GM12878 (cell line): ENCODE measurements at regions not wholly inside any gene's neighbourhood (a gene's known extent, or its start where the extent isn't known, plus 50 kb on each side); places are given as distances from the start of the nearest gene placed in this dataset.

Experiments
- ATAC-seq: fragments of 200-7000 bp; cut with Tn5 transposase; 3 replicates; pipeline ENCODE4 v1.9.1; 2020; ENCODE audit warnings: mild to moderate bottlenecking, moderate library complexity
- BruUV-seq: library from RNA; stranded (reverse); fragments of 400-500 nt; replicated peaks from 2 replicates; lab custom pipeline; 2021; lab: Mats Ljungman, UMichigan
- CTCF ChIA-PET: fragments of 300-600 bp; sonication (Branson Sonifier 250); formaldehyde crosslinking; extraction: SDS; loops from one replicate; lab custom pipeline; 2021; ENCODE audit warnings: inconsistent platforms; lab: Yijun Ruan, JAX
- POLR2A ChIA-PET: fragments of 350-600 bp; formaldehyde crosslinking; extraction: SDS; loops from one replicate; lab custom pipeline; 2021; ENCODE audit warnings: inconsistent platforms; lab: Charles Lee
- RAD21 ChIA-PET: fragments of 300-600 bp; sonication (Branson Sonifier 250); formaldehyde crosslinking; loops from one replicate; lab custom pipeline; 2023; ENCODE audit warnings: antibody characterized with exemption; ENCODE audit not compliant: unreplicated experiment; lab: Charles Lee
- SMC1A ChIA-PET: fragments of 300-600 bp; sonication (Branson Sonifier 250); formaldehyde crosslinking; loops from one replicate; lab custom pipeline; 2023; ENCODE audit not compliant: unreplicated experiment, uncharacterized antibody; lab: Charles Lee
- DNase-seq: peaks from one replicate; pipeline ENCODE4 v3.0.0-alpha.2; 2011; ENCODE audit warnings: low read depth, low spot score
- FAIRE-seq: peaks from 3 replicates; lab custom pipeline; 2011; peaks lifted over from hg19 to GRCh38; lab: Jason Lieb, UNC
- H2AFZ ChIP-seq: 2 replicates; pipeline ENCODE4 v1.6.0; 2011; ENCODE audit warnings: low read depth, low read length, control low read depth; ENCODE audit not compliant: control insufficient read depth
- H3K27ac ChIP-seq: 2 replicates; pipeline ENCODE4 v1.5.1; 2011; ENCODE audit warnings: control low read depth; ENCODE audit not compliant: control insufficient read depth, insufficient read depth
- H3K27me3 ChIP-seq, 2 experiments: replicated peaks in 1 of 2; 2 replicates each; pipeline versions ENCODE4 v1.6.0 to v1.6.1; 2011; ENCODE audit warnings: low read length in 1 of 2; ENCODE audit not compliant: control insufficient read depth in 2 of 2, insufficient read depth in 2 of 2
- H3K36me3 ChIP-seq, 2 experiments: 2 replicates each; pipeline ENCODE4 v1.5.1; 2011; ENCODE audit warnings: low read length in 1 of 2; ENCODE audit not compliant: control insufficient read depth in 2 of 2, insufficient read depth in 2 of 2
- H3K4me1 ChIP-seq: 2 replicates; pipeline ENCODE4 v1.6.1; 2011; ENCODE audit warnings: mild to moderate bottlenecking, low read length, moderate library complexity, mixed read lengths; ENCODE audit not compliant: control insufficient read depth, insufficient read depth
- H3K4me2 ChIP-seq: 2 replicates; pipeline ENCODE4 v1.6.0; 2011; ENCODE audit warnings: control low read depth; ENCODE audit not compliant: control insufficient read depth, insufficient read depth
- H3K4me3 ChIP-seq: fragments of 200-600 bp; sonication (generic); 2 replicates; pipeline ENCODE4 v1.5.1; 2016
- H3K79me2 ChIP-seq: 2 replicates; pipeline ENCODE4 v1.6.0; 2011; ENCODE audit warnings: low read length; ENCODE audit not compliant: control insufficient read depth, insufficient read depth
- H3K9ac ChIP-seq: 2 replicates; pipeline ENCODE4 v1.8.0; 2011; ENCODE audit warnings: low read length, control low read depth, mixed read lengths; ENCODE audit not compliant: control insufficient read depth, insufficient read depth
- H3K9me3 ChIP-seq: replicated peaks from 3 replicates; pipeline ENCODE4 v1.5.1; 2011; ENCODE audit warnings: mild to moderate bottlenecking, low read length; ENCODE audit not compliant: control insufficient read depth, insufficient read depth
- H4K20me1 ChIP-seq: 2 replicates; pipeline ENCODE4 v1.6.0; 2011; ENCODE audit not compliant: control insufficient read depth, insufficient read depth
- BMI1 ChIP-seq: fragments of 450-650 bp; IDR thresholded peaks from 2 replicates; pipeline ENCODE4 v1.6.1; 2016; ENCODE audit warnings: mild to moderate bottlenecking, moderate library complexity, borderline replicate concordance
- CEBPB ChIP-seq, 2 experiments: fragments of 150-350 bp in 1 of 2; IDR thresholded peaks; 2 replicates each; pipeline ENCODE4 v1.6.1; 2012 to 2014; ENCODE audit warnings: low read depth in 2 of 2, low read length in 2 of 2, borderline replicate concordance in 1 of 2, inconsistent platforms in 1 of 2
- EZH2 ChIP-seq: IDR thresholded peaks from 2 replicates; pipeline ENCODE4 v1.6.1; 2012; ENCODE audit warnings: low read depth, mild to moderate bottlenecking, control low read depth, inconsistent platforms, low read length, borderline replicate concordance; ENCODE audit not compliant: control insufficient read depth
- HDGF ChIP-seq: fragments of 450-650 bp; IDR thresholded peaks from 2 replicates; pipeline ENCODE4 v1.6.1; 2016; ENCODE audit warnings: antibody characterized with exemption
- IKZF2 ChIP-seq, 2 experiments: fragments of 450-650 bp; IDR thresholded peaks; 2 replicates each; pipeline ENCODE4 v1.6.1; 2017; ENCODE audit warnings: mild to moderate bottlenecking in 2 of 2, moderate library complexity in 2 of 2
- JUNB ChIP-seq: IDR thresholded peaks from 2 replicates; pipeline ENCODE4 v1.6.1; 2016; ENCODE audit warnings: antibody characterized with exemption, mild to moderate bottlenecking
- TCF3 ChIP-seq: IDR thresholded peaks from 2 replicates; pipeline ENCODE4 v1.6.1; 2012; ENCODE audit warnings: low read depth, mild to moderate bottlenecking, low read length, borderline replicate concordance; ENCODE audit not compliant: insufficient read depth
- WGBS: methylation state at CpG from one replicate; pipeline ENCODE4 v1.1.6; 2016; ENCODE audit warnings: low lambda C conversion rate; ENCODE audit not compliant: insufficient replicate concordance, insufficient coverage; ENCODE audit errors: missing lambda C conversion rate; 5-methylcytosine and 5-hydroxymethylcytosine counted together
- in situ Hi-C: fragments of 300-500 bp; cut with MboI; formaldehyde crosslinking; loops from 9 replicates; pipeline ENCODE4 v1.14.3; 2018; ENCODE audit warnings: mixed read lengths
- intact Hi-C: fragments of 100-400 bp; cut with micrococcal nuclease; formaldehyde crosslinking; loops from one replicate; pipeline ENCODE4 v1.14.2; 2022; ENCODE audit not compliant: unreplicated experiment
- TF ChIP-seq, protein P1 (sequence below): fragments of 150-350 bp; IDR thresholded peaks from 2 replicates; pipeline ENCODE4 v1.6.1; 2014; ENCODE audit warnings: mild to moderate bottlenecking, low read depth, low read length
- TF ChIP-seq, protein P2 (sequence below): IDR thresholded peaks from 2 replicates; pipeline ENCODE4 v1.6.1; 2012; ENCODE audit warnings: low read depth, low read length, improper control_type of control experiment
- TF ChIP-seq, protein P3 (sequence below): IDR thresholded peaks from 2 replicates; pipeline ENCODE4 v1.6.1; 2011; ENCODE audit warnings: mild to moderate bottlenecking, low read depth, low read length, moderate library complexity; ENCODE audit not compliant: insufficient replicate concordance
- TF ChIP-seq, protein P4 (sequence below): fragments of 450-650 bp; IDR thresholded peaks from 2 replicates; pipeline ENCODE4 v1.6.1; 2017; ENCODE audit warnings: mild to moderate bottlenecking, moderate library complexity
- TF ChIP-seq, protein P5 (sequence below): fragments of 450-650 bp; IDR thresholded peaks from 2 replicates; pipeline ENCODE4 v1.6.1; 2018; ENCODE audit warnings: mild to moderate bottlenecking, low read depth, moderate library complexity; ENCODE audit not compliant: partially characterized antibody

DNA sequence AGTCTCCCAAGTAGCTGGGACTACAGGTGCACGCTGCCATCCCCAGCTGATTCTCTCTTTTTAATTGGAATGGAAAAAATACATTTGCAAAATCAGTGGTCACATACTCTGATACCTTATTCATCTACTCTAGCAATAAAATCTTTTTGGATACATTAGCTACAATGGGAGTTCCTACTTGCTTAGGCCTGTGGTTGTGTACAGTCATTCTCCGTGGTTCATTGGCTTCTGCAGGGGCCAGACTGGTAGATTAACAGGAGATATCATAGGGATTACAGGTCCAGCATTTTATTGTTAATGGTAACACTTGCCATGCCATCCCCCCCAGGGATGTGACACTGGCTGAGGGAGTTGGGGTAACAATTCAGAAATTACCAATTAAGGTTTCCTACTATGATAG is 140.0 kb downstream of the ADAMTS15 start:
- no peak for DNase-seq
- Histone ChIP-seq H3K4me2 (no peak overlapping the region), H2AFZ (no peak overlapping the region), H3K9ac (no peak overlapping the region), H3K9me3 (no peaks in the 10 kb centered on the region), H3K4me3 (no peak overlapping the region), H4K20me1 (no peaks in the 10 kb centered on the region), H3K4me1 (no peaks in the 10 kb centered on the region), H3K36me3 (no peaks in the 10 kb centered on the region), H3K27me3 (0 out of 4 replicates have a peak, but pooled peaks cover 2% of the 10 kb centered on the region in 2 experiments), H3K79me2 (no peaks in the 10 kb centered on the region), H3K27ac (no peak overlapping the region)
- ChIA-PET CTCF (no interaction called here), POLR2A (no interaction called here), RAD21 (interaction anchor here (0.8 kb wide), 1 partner anchor 36 kb away, joined by 3 read pairs; no protein-coding TSS in a partner anchor), SMC1A (no interaction called here)
- intact Hi-C loops (no loop called here), in situ Hi-C loops (no loop called here)
- no TSS peak for BruUV-seq
- FAIRE-seq, result no peak
- WGBS, result 2% methylated on average over 2 of the region's 2 CpGs
- ATAC-seq, result no peak
- TF ChIP-seq, protein P1, sequence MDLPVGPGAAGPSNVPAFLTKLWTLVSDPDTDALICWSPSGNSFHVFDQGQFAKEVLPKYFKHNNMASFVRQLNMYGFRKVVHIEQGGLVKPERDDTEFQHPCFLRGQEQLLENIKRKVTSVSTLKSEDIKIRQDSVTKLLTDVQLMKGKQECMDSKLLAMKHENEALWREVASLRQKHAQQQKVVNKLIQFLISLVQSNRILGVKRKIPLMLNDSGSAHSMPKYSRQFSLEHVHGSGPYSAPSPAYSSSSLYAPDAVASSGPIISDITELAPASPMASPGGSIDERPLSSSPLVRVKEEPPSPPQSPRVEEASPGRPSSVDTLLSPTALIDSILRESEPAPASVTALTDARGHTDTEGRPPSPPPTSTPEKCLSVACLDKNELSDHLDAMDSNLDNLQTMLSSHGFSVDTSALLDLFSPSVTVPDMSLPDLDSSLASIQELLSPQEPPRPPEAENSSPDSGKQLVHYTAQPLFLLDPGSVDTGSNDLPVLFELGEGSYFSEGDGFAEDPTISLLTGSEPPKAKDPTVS, result no peak
- no peak for TF ChIP-seq CEBPB (IDR thresholded peaks at IDR 0.05; ENCODE audit: borderline replicate concordance in 1 of 2, low read depth in 2 of 2, low read length in 2 of 2)
- TF ChIP-seq, protein P2, sequence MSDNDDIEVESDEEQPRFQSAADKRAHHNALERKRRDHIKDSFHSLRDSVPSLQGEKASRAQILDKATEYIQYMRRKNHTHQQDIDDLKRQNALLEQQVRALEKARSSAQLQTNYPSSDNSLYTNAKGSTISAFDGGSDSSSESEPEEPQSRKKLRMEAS, result no peak
- TF ChIP-seq JUNB, result no peak
- TF ChIP-seq HDGF, result no peak
- TF ChIP-seq, protein P3, sequence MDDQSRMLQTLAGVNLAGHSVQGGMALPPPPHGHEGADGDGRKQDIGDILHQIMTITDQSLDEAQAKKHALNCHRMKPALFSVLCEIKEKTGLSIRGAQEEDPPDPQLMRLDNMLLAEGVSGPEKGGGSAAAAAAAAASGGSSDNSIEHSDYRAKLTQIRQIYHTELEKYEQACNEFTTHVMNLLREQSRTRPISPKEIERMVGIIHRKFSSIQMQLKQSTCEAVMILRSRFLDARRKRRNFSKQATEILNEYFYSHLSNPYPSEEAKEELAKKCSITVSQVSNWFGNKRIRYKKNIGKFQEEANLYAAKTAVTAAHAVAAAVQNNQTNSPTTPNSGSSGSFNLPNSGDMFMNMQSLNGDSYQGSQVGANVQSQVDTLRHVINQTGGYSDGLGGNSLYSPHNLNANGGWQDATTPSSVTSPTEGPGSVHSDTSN, result no peak
- TF ChIP-seq IKZF2 (IDR thresholded peaks at IDR 0.05), result no peak
- TF ChIP-seq, protein P4, sequence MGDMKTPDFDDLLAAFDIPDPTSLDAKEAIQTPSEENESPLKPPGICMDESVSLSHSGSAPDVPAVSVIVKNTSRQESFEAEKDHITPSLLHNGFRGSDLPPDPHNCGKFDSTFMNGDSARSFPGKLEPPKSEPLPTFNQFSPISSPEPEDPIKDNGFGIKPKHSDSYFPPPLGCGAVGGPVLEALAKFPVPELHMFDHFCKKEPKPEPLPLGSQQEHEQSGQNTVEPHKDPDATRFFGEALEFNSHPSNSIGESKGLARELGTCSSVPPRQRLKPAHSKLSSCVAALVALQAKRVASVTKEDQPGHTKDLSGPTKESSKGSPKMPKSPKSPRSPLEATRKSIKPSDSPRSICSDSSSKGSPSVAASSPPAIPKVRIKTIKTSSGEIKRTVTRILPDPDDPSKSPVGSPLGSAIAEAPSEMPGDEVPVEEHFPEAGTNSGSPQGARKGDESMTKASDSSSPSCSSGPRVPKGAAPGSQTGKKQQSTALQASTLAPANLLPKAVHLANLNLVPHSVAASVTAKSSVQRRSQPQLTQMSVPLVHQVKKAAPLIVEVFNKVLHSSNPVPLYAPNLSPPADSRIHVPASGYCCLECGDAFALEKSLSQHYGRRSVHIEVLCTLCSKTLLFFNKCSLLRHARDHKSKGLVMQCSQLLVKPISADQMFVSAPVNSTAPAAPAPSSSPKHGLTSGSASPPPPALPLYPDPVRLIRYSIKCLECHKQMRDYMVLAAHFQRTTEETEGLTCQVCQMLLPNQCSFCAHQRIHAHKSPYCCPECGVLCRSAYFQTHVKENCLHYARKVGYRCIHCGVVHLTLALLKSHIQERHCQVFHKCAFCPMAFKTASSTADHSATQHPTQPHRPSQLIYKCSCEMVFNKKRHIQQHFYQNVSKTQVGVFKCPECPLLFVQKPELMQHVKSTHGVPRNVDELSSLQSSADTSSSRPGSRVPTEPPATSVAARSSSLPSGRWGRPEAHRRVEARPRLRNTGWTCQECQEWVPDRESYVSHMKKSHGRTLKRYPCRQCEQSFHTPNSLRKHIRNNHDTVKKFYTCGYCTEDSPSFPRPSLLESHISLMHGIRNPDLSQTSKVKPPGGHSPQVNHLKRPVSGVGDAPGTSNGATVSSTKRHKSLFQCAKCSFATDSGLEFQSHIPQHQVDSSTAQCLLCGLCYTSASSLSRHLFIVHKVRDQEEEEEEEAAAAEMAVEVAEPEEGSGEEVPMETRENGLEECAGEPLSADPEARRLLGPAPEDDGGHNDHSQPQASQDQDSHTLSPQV, result no peak
- TF ChIP-seq BMI1, result no peak
- TF ChIP-seq, protein P5, sequence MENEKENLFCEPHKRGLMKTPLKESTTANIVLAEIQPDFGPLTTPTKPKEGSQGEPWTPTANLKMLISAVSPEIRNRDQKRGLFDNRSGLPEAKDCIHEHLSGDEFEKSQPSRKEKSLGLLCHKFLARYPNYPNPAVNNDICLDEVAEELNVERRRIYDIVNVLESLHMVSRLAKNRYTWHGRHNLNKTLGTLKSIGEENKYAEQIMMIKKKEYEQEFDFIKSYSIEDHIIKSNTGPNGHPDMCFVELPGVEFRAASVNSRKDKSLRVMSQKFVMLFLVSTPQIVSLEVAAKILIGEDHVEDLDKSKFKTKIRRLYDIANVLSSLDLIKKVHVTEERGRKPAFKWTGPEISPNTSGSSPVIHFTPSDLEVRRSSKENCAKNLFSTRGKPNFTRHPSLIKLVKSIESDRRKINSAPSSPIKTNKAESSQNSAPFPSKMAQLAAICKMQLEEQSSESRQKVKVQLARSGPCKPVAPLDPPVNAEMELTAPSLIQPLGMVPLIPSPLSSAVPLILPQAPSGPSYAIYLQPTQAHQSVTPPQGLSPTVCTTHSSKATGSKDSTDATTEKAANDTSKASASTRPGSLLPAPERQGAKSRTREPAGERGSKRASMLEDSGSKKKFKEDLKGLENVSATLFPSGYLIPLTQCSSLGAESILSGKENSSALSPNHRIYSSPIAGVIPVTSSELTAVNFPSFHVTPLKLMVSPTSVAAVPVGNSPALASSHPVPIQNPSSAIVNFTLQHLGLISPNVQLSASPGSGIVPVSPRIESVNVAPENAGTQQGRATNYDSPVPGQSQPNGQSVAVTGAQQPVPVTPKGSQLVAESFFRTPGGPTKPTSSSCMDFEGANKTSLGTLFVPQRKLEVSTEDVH, result no peak
- TF ChIP-seq EZH2, result no peak
- no peak for TF ChIP-seq TCF3
